ENCODE measurements at regions not wholly inside any gene's neighbourhood (a gene's known extent, or its start where the extent isn't known, plus 50 kb on each side); places are given as distances from the start of the nearest gene placed in this dataset.

DNA sequence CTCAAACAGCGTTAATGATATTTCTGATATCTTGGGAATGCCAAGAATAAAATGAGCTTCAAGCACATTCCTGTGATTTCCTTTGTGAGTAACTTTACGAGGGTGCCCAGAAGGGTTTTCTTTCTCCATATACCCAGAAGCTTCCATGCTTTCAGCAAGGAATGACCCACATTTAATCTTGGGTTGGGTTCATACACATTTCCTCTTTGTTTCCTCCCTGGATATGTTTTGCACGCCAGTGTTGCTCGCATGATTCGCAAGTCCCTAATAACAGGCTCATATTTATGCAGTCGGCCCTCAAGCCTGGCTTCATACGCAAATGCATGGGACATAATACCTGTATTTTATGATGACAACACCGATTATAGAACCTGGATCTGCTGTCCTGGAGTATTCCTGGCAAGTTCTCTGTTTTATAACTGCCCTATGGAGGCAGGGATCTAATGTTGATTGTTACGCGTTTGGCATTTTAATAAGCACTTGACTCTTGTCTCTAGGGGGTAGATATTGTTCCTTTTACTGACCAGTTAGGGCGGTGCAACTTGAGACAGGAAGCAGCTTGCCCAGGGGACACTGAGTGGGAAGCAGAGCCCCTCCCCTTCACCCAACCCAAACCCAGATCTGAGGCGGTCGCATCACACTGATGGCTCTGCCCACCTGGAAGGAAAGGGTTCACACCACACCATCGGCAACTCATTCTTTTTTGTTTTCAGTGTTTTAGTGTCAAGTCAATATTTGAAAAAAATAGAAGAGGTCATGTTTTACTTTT, 220.4 kb upstream of the SOX1 start (continued):
- TF ChIP-seq, protein P1, sequence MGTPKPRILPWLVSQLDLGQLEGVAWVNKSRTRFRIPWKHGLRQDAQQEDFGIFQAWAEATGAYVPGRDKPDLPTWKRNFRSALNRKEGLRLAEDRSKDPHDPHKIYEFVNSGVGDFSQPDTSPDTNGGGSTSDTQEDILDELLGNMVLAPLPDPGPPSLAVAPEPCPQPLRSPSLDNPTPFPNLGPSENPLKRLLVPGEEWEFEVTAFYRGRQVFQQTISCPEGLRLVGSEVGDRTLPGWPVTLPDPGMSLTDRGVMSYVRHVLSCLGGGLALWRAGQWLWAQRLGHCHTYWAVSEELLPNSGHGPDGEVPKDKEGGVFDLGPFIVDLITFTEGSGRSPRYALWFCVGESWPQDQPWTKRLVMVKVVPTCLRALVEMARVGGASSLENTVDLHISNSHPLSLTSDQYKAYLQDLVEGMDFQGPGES (IDR thresholded peaks at IDR 0.05; ENCODE audit: low read depth, low read length) = no peak
- TF ChIP-seq, protein P2, sequence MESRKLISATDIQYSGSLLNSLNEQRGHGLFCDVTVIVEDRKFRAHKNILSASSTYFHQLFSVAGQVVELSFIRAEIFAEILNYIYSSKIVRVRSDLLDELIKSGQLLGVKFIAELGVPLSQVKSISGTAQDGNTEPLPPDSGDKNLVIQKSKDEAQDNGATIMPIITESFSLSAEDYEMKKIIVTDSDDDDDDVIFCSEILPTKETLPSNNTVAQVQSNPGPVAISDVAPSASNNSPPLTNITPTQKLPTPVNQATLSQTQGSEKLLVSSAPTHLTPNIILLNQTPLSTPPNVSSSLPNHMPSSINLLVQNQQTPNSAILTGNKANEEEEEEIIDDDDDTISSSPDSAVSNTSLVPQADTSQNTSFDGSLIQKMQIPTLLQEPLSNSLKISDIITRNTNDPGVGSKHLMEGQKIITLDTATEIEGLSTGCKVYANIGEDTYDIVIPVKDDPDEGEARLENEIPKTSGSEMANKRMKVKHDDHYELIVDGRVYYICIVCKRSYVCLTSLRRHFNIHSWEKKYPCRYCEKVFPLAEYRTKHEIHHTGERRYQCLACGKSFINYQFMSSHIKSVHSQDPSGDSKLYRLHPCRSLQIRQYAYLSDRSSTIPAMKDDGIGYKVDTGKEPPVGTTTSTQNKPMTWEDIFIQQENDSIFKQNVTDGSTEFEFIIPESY (IDR thresholded peaks at IDR 0.05; ENCODE audit: borderline replicate concordance, low read depth) = no peak
- no peak for TF ChIP-seq POLR2AphosphoS5 (IDR thresholded peaks at IDR 0.05; ENCODE audit: low read depth, low read length)

DNA sequence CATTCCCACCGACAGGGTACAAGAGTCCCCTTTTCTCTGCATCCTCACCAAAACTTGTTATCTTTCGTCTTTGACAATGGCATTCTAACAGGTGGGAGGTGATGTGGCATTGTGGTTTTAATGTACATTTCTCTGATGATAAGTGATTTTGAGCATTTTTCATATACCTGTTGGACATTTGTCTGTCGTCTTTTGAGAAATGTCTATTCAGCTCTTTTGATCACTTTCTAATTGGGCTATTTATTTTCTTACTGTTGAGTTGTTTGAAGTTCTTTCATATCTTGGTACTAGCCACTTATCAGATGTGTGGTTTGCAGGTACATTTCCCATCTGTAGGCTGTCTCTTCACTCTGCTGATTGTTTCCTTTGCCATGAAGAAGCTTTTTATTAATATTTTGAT, 219.0 kb upstream of the SOX1 start:
- Histone ChIP-seq H3K4me1 (ENCODE audit: control insufficient read depth in 1 of 2, insufficient read depth in 2 of 2, low read depth in 1 of 2, low read length in 1 of 2) (no peaks in the 10 kb centered on the region), H3K27me3 (ENCODE audit: insufficient read depth) (no peaks in the 10 kb centered on the region), H3K4me3 (ENCODE audit: low read depth in 2 of 2, low read length in 1 of 2) (no peak overlapping the region), H3K36me3 (replicated peaks in 1 of 2; ENCODE audit: control insufficient read depth in 1 of 2, insufficient read depth in 2 of 2, low read length in 1 of 2) (no peaks in the 10 kb centered on the region), H2AFZ (ENCODE audit: low read depth) (no peak overlapping the region), H3K27ac (ENCODE audit: low read depth in 2 of 2, low read length in 1 of 2) (no peak overlapping the region), H4K20me1 (ENCODE audit: insufficient read depth) (no peaks in the 10 kb centered on the region), H3K9ac (no peak overlapping the region), H3K79me2 (ENCODE audit: insufficient read depth) (no peaks in the 10 kb centered on the region), H3K9me3 (no peaks in the 10 kb centered on the region), H3F3A (replicated peaks; ENCODE audit: insufficient read depth) (no peaks in the 10 kb centered on the region), H3K4me2 (no peak overlapping the region), H3K9me2 (no peaks in the 10 kb centered on the region)
- 18% methylated on average over 3 of the region's 3 CpGs for WGBS (ENCODE audit: low lambda C conversion rate)
- ChIA-PET CTCF (no interaction called here), POLR2A (no interaction called here)
- no peak for DNase-seq
- no peak for TF ChIP-seq YY1 (IDR thresholded peaks at IDR 0.05; ENCODE audit: low read depth)
- TF ChIP-seq, protein P2 (IDR thresholded peaks at IDR 0.05; ENCODE audit: borderline replicate concordance, low read depth) = no peak
- no peak for TF ChIP-seq RAD21 (IDR thresholded peaks at IDR 0.05; ENCODE audit: low read length)
- TF ChIP-seq, protein P1 (IDR thresholded peaks at IDR 0.05; ENCODE audit: low read depth, low read length) = no peak
- TF ChIP-seq, protein P3, sequence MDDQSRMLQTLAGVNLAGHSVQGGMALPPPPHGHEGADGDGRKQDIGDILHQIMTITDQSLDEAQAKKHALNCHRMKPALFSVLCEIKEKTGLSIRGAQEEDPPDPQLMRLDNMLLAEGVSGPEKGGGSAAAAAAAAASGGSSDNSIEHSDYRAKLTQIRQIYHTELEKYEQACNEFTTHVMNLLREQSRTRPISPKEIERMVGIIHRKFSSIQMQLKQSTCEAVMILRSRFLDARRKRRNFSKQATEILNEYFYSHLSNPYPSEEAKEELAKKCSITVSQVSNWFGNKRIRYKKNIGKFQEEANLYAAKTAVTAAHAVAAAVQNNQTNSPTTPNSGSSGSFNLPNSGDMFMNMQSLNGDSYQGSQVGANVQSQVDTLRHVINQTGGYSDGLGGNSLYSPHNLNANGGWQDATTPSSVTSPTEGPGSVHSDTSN (IDR thresholded peaks at IDR 0.05) = no peak
- TF ChIP-seq, protein P4, sequence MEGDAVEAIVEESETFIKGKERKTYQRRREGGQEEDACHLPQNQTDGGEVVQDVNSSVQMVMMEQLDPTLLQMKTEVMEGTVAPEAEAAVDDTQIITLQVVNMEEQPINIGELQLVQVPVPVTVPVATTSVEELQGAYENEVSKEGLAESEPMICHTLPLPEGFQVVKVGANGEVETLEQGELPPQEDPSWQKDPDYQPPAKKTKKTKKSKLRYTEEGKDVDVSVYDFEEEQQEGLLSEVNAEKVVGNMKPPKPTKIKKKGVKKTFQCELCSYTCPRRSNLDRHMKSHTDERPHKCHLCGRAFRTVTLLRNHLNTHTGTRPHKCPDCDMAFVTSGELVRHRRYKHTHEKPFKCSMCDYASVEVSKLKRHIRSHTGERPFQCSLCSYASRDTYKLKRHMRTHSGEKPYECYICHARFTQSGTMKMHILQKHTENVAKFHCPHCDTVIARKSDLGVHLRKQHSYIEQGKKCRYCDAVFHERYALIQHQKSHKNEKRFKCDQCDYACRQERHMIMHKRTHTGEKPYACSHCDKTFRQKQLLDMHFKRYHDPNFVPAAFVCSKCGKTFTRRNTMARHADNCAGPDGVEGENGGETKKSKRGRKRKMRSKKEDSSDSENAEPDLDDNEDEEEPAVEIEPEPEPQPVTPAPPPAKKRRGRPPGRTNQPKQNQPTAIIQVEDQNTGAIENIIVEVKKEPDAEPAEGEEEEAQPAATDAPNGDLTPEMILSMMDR (IDR thresholded peaks at IDR 0.05) = no peak
- TF ChIP-seq EZH2phosphoT487 (IDR thresholded peaks at IDR 0.05; ENCODE audit: borderline replicate concordance, low read depth) = no peak

Data from SK-N-SH (cell line).